ENCODE measurements at regions not wholly inside any gene's neighbourhood (a gene's known extent, or its start where the extent isn't known, plus 50 kb on each side); places are given as distances from the start of the nearest gene placed in this dataset.

DNA sequence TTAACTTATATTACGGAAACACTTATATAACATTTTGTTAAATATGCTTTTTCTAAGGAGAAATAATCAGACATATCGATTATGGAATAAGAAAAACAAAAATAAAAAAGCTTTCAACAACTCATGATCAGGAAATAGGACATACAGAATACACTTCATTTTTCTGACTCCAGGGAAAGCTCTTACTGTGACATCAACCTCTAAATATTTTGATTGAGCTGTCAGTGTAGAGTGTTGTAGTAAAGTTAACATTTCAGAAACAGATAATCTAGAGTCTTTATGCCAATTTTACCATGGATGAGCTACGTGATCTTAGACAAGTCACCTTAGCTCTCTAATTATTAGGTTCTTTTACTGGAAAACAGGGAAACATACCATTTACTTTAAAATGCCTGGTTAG, 218.9 kb upstream of the SORCS1 start:
- Histone ChIP-seq H3K4me3 (ENCODE audit: low read depth, low read length) (no peak overlapping the region), H3K36me3 (ENCODE audit: control insufficient read depth, insufficient read depth, low read length) (no peaks in the 10 kb centered on the region), H3K27me3 (ENCODE audit: control insufficient read depth, insufficient read depth, low read length) (no peaks in the 10 kb centered on the region)
- TF ChIP-seq, protein P1, sequence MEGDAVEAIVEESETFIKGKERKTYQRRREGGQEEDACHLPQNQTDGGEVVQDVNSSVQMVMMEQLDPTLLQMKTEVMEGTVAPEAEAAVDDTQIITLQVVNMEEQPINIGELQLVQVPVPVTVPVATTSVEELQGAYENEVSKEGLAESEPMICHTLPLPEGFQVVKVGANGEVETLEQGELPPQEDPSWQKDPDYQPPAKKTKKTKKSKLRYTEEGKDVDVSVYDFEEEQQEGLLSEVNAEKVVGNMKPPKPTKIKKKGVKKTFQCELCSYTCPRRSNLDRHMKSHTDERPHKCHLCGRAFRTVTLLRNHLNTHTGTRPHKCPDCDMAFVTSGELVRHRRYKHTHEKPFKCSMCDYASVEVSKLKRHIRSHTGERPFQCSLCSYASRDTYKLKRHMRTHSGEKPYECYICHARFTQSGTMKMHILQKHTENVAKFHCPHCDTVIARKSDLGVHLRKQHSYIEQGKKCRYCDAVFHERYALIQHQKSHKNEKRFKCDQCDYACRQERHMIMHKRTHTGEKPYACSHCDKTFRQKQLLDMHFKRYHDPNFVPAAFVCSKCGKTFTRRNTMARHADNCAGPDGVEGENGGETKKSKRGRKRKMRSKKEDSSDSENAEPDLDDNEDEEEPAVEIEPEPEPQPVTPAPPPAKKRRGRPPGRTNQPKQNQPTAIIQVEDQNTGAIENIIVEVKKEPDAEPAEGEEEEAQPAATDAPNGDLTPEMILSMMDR (IDR thresholded peaks at IDR 0.05; ENCODE audit: insufficient read depth, low read length, poor library complexity, severe bottlenecking): no peak
- no peak for DNase-seq (ENCODE audit: low read depth)

DNA sequence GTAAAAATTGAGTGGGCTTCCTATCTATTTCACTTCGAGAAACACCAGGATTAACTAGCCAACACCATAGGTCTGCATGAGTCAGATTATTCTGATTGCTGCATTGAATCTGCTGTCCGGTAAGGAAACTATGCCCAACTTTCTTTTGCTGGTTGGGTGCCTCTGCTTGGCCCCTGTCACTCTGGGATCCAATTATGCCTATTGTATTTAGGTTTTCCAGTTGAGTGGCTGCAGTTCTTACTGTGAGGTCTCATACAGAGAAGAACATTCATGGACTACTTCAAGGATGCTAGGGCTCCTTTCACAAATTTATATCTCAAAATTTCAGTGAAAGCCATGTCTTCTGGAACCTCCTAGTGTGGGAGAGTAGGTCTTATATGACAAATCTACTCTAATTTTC, 215.1 kb upstream of the SORCS1 start:
- no peaks in the 10 kb centered on the region for H3K27me3 ChIP-seq (ENCODE audit: control insufficient read depth, insufficient read depth, low read length)
- H3K36me3 ChIP-seq (ENCODE audit: control insufficient read depth, insufficient read depth, low read length): no peaks in the 10 kb centered on the region
- DNase-seq (ENCODE audit: low read depth): no peak
- H3K4me3 ChIP-seq (ENCODE audit: low read depth, low read length): no peak overlapping the region
- TF ChIP-seq, protein P1 (IDR thresholded peaks at IDR 0.05; ENCODE audit: insufficient read depth, low read length, poor library complexity, severe bottlenecking): no peak

DNA sequence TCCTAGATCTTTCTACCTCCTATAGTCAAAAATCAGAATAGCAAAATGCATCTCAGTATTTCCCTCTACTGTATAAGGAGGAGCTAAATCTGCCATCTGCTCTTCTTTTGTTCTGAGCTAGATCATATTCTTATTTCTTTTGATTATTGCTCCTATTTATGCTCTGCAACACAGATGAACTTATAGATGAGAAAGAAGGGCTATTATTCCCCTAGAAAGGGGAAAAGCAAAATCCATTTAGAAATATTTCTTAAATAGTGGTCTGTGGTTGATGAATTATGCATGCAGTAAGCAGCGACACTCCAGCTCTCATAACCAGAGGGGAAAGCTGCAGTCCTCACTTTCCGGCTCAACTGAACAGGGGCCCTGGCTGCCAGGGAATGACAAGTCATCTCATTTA, 207.3 kb upstream of the SORCS1 start:
- Histone ChIP-seq H3K36me3 (ENCODE audit: control insufficient read depth, insufficient read depth, low read length) (no peaks in the 10 kb centered on the region), H3K27me3 (ENCODE audit: control insufficient read depth, insufficient read depth, low read length) (no peaks in the 10 kb centered on the region), H3K4me3 (ENCODE audit: low read depth, low read length) (no peak overlapping the region)
- DNase-seq (ENCODE audit: low read depth): no peak
- TF ChIP-seq, protein P1 (IDR thresholded peaks at IDR 0.05; ENCODE audit: insufficient read depth, low read length, poor library complexity, severe bottlenecking): no peak

DNA sequence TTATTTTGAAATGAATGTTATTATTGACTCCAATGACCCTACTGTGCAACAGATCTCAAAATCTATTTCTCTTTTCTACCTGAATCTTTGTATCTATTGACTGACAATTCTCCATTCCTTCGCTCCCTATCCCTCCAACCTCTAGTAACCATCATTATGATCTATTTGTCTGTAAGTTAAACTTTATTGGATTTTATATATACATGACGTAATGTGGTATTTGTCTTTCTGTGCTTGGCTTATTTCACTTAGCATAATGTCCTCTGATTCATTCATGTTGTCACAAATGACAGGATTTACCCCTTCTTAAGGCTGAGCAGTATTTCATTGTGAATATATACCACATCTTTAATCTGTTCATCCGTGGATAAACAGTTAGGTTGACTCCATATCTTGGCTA, 200.4 kb upstream of the SORCS1 start:
- TF ChIP-seq, protein P1 (IDR thresholded peaks at IDR 0.05; ENCODE audit: insufficient read depth, low read length, poor library complexity, severe bottlenecking): no peak
- DNase-seq (ENCODE audit: low read depth): no peak

DNA sequence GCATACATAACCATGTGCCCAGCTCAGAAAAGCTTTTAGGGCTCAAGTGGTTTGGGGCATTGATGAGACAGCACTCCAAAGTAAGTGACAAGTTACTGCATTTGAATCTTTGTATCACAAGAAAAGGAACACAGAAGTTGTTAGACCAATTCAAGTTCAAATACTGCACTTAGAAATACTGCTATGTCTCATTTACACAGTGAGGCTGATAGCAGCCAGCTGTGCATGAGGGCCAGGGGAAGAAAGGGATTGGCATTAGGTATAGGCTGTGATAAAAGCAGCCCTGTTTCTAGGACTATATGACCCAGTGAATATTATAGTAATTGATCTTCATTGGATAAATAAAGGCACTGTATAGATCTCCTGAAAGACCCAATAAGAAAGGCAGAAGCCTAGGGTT, 197.8 kb upstream of the SORCS1 start:
- Histone ChIP-seq H3K27me3 (ENCODE audit: control insufficient read depth, insufficient read depth, low read length) (no peaks in the 10 kb centered on the region), H3K36me3 (ENCODE audit: control insufficient read depth, insufficient read depth, low read length) (no peaks in the 10 kb centered on the region), H3K4me3 (ENCODE audit: low read depth, low read length) (no peak overlapping the region)
- DNase-seq (ENCODE audit: low read depth): no peak
- TF ChIP-seq, protein P1 (IDR thresholded peaks at IDR 0.05; ENCODE audit: insufficient read depth, low read length, poor library complexity, severe bottlenecking): no peak

More for the DNA sequence above, 200.4 kb upstream of the SORCS1 start:
- no peak overlapping the region for H3K4me3 ChIP-seq (ENCODE audit: low read depth, low read length)
- no peaks in the 10 kb centered on the region for H3K27me3 ChIP-seq (ENCODE audit: control insufficient read depth, insufficient read depth, low read length)
- no peaks in the 10 kb centered on the region for H3K36me3 ChIP-seq (ENCODE audit: control insufficient read depth, insufficient read depth, low read length)

DNA sequence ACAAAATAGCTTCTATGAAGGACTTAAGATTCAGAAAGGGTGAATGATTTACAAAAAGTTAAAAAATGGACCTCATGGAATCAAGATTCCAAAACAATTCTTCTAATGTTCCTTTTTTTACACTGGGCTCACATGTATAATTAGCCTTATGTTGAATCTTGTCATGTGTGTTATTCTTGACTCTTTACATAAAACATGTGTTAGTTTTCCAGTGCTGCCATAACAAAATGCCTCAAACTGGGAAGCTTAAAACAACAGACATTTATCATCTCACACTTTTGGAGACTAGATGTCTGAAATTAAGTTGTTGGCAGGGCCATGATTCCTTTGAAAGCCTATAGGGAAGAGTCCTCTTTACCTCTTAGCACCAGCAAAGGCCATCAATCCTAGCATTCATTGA, 192.5 kb upstream of the SORCS1 start:
- no peaks in the 10 kb centered on the region for H3K36me3 ChIP-seq (ENCODE audit: control insufficient read depth, insufficient read depth, low read length)
- no peak for DNase-seq (ENCODE audit: low read depth)
- TF ChIP-seq, protein P1 (IDR thresholded peaks at IDR 0.05; ENCODE audit: insufficient read depth, low read length, poor library complexity, severe bottlenecking): no peak
- H3K4me3 ChIP-seq (ENCODE audit: low read depth, low read length): no peak overlapping the region
- no peaks in the 10 kb centered on the region for H3K27me3 ChIP-seq (ENCODE audit: control insufficient read depth, insufficient read depth, low read length)
